ENCODE measurements at regions not wholly inside any gene's neighbourhood (a gene's known extent, or its start where the extent isn't known, plus 50 kb on each side); places are given as distances from the start of the nearest gene placed in this dataset.

- DNase-seq = no peak
These were observed 125.5 kb upstream of the NCAM1 start for GRCh38 chr11:112835591-112836255.

GRCh38 chr11:112836256-112836602 lies 125.0 kb upstream of the NCAM1 start:
- DNase-seq = no peak

GRCh38 chr11:112837162-112837826 lies 123.9 kb upstream of the NCAM1 start:
- no peak for DNase-seq

- DNase-seq = no peak
These were observed 122.2 kb upstream of the NCAM1 start for GRCh38 chr11:112839051-112839450.

GRCh38 chr11:112841729-112842128 lies 119.5 kb upstream of the NCAM1 start:
- no peak for DNase-seq

- no peak for DNase-seq
These were observed 119.1 kb upstream of the NCAM1 start for GRCh38 chr11:112842151-112842550.

GRCh38 chr11:112844517-112844916 lies 116.7 kb upstream of the NCAM1 start:
- no peak for DNase-seq

GRCh38 chr11:112847568-112847967 lies 113.7 kb upstream of the NCAM1 start:
- no peak for DNase-seq

- DNase-seq = no peak
These were observed 108.9 kb upstream of the NCAM1 start for GRCh38 chr11:112852143-112852866.

GRCh38 chr11:112856133-112856532 lies 105.1 kb upstream of the NCAM1 start:
- DNase-seq = no peak

GRCh38 chr11:112856591-112856990 lies 104.6 kb upstream of the NCAM1 start:
- no peak for DNase-seq

- DNase-seq = no peak
These were observed 102.8 kb upstream of the NCAM1 start for GRCh38 chr11:112858289-112859023.

- DNase-seq = no peak
These were observed 101.4 kb upstream of the NCAM1 start for GRCh38 chr11:112859787-112860186.

- no peak for DNase-seq
These were observed 99.9 kb upstream of the NCAM1 start for GRCh38 chr11:112861356-112861755.

GRCh38 chr11:112863305-112863704 lies 97.9 kb upstream of the NCAM1 start:
- no peak for DNase-seq

- no peak for DNase-seq
These were observed 96.5 kb upstream of the NCAM1 start for GRCh38 chr11:112864672-112865071.

GRCh38 chr11:112871909-112872500 lies 89.2 kb upstream of the NCAM1 start:
- no peak for DNase-seq

- no peak for DNase-seq
These were observed 86.2 kb upstream of the NCAM1 start for GRCh38 chr11:112874980-112875379.

GRCh38 chr11:112877581-112877980 lies 83.6 kb upstream of the NCAM1 start:
- DNase-seq = no peak

- no peak for DNase-seq
These were observed 83.1 kb upstream of the NCAM1 start for GRCh38 chr11:112878033-112878601.

GRCh38 chr11:112880495-112880894 lies 80.7 kb upstream of the NCAM1 start:
- DNase-seq = no peak

GRCh38 chr11:112881461-112881860 lies 79.8 kb upstream of the NCAM1 start:
- DNase-seq = no peak
